ENCODE measurements at regions not wholly inside any gene's neighbourhood (a gene's known extent, or its start where the extent isn't known, plus 50 kb on each side); places are given as distances from the start of the nearest gene placed in this dataset.

GRCh38 chr9:107970726-107971125 lies 481.2 kb upstream of the KLF4 start:
- no TSS peak for BruUV-seq (replicated peaks)
- no peaks in the 10 kb centered on the region for H3K4me1 ChIP-seq (ENCODE audit: insufficient read depth, low read length)
- DNase-seq (ENCODE audit: low spot score): no peak
- H3K27ac ChIP-seq (ENCODE audit: extremely low read length, insufficient read depth, low read length): no peak overlapping the region
- TF ChIP-seq ZNF672 (CRISPR knock-in tag; IDR thresholded peaks at IDR 0.05) (no peak), ARNTL (CRISPR knock-in tag; IDR thresholded peaks at IDR 0.05) (no peak), JUNB (CRISPR knock-in tag; IDR thresholded peaks at IDR 0.05; ENCODE audit: borderline replicate concordance) (no peak), CBX2 (IDR thresholded peaks at IDR 0.05; ENCODE audit: low read depth, low read length) (no peak), CBX2 (CRISPR knock-in tag; IDR thresholded peaks at IDR 0.05; ENCODE audit: low read depth) (no peak), ZEB1 (IDR thresholded peaks at IDR 0.05; ENCODE audit: insufficient replicate concordance, low read depth) (no peak), E2F2 (CRISPR knock-in tag; IDR thresholded peaks at IDR 0.05; ENCODE audit: borderline replicate concordance) (no peak), ATAD3A (CRISPR knock-in tag; IDR thresholded peaks at IDR 0.05) (no peak), RXRA (CRISPR knock-in tag; IDR thresholded peaks at IDR 0.05) (no peak), ZNF30 (CRISPR knock-in tag; IDR thresholded peaks at IDR 0.05) (no peak), ATF3 (CRISPR knock-in tag; IDR thresholded peaks at IDR 0.05) (no peak), ZNF253 (CRISPR knock-in tag; IDR thresholded peaks at IDR 0.05; ENCODE audit: borderline replicate concordance) (no peak), ZSCAN20 (CRISPR knock-in tag; IDR thresholded peaks at IDR 0.05; ENCODE audit: borderline replicate concordance) (no peak), ZNF317 (CRISPR knock-in tag; IDR thresholded peaks at IDR 0.05) (no peak)
- TF ChIP-seq, protein P1, sequence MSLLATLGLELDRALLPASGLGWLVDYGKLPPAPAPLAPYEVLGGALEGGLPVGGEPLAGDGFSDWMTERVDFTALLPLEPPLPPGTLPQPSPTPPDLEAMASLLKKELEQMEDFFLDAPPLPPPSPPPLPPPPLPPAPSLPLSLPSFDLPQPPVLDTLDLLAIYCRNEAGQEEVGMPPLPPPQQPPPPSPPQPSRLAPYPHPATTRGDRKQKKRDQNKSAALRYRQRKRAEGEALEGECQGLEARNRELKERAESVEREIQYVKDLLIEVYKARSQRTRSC (CRISPR knock-in tag; IDR thresholded peaks at IDR 0.05; ENCODE audit: low read depth): no peak
- TF ChIP-seq, protein P2, sequence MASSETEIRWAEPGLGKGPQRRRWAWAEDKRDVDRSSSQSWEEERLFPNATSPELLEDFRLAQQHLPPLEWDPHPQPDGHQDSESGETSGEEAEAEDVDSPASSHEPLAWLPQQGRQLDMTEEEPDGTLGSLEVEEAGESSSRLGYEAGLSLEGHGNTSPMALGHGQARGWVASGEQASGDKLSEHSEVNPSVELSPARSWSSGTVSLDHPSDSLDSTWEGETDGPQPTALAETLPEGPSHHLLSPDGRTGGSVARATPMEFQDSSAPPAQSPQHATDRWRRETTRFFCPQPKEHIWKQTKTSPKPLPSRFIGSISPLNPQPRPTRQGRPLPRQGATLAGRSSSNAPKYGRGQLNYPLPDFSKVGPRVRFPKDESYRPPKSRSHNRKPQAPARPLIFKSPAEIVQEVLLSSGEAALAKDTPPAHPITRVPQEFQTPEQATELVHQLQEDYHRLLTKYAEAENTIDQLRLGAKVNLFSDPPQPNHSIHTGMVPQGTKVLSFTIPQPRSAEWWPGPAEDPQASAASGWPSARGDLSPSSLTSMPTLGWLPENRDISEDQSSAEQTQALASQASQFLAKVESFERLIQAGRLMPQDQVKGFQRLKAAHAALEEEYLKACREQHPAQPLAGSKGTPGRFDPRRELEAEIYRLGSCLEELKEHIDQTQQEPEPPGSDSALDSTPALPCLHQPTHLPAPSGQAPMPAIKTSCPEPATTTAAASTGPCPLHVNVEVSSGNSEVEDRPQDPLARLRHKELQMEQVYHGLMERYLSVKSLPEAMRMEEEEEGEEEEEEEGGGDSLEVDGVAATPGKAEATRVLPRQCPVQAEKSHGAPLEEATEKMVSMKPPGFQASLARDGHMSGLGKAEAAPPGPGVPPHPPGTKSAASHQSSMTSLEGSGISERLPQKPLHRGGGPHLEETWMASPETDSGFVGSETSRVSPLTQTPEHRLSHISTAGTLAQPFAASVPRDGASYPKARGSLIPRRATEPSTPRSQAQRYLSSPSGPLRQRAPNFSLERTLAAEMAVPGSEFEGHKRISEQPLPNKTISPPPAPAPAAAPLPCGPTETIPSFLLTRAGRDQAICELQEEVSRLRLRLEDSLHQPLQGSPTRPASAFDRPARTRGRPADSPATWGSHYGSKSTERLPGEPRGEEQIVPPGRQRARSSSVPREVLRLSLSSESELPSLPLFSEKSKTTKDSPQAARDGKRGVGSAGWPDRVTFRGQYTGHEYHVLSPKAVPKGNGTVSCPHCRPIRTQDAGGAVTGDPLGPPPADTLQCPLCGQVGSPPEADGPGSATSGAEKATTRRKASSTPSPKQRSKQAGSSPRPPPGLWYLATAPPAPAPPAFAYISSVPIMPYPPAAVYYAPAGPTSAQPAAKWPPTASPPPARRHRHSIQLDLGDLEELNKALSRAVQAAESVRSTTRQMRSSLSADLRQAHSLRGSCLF (CRISPR knock-in tag; IDR thresholded peaks at IDR 0.05; ENCODE audit: borderline replicate concordance): no peak
- TF ChIP-seq, protein P3, sequence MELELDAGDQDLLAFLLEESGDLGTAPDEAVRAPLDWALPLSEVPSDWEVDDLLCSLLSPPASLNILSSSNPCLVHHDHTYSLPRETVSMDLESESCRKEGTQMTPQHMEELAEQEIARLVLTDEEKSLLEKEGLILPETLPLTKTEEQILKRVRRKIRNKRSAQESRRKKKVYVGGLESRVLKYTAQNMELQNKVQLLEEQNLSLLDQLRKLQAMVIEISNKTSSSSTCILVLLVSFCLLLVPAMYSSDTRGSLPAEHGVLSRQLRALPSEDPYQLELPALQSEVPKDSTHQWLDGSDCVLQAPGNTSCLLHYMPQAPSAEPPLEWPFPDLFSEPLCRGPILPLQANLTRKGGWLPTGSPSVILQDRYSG (CRISPR knock-in tag; IDR thresholded peaks at IDR 0.05): no peak
- no peak for FAIRE-seq
- H3K36me3 ChIP-seq (replicated peaks in 1 of 2; ENCODE audit: control insufficient read depth in 1 of 2, insufficient read depth in 2 of 2, low read length in 2 of 2): no peaks in the 10 kb centered on the region
- intact Hi-C loops (cut with micrococcal nuclease; ENCODE audit: unreplicated experiment) (no loop called here), in situ Hi-C loops (cut with HindIII; ENCODE audit: extremely low pct_ligation_motif_present, low pct_unique_long_range_greater_than_20kb) (no loop called here)
- no peak for ATAC-seq
- POLR2A ChIA-PET: no interaction called here
- H4K20me1 ChIP-seq (ENCODE audit: insufficient read depth, low read length): no peaks in the 10 kb centered on the region
- no peak overlapping the region for H2AFZ ChIP-seq (ENCODE audit: low read length)
- WGBS (ENCODE audit: low lambda C conversion rate): 4% methylated on average over 5 of the region's 5 CpGs
- peaks cover 0 to 8% of the 10 kb centered on the region in 2 experiments; a peak in 1 of 5 replicates for H3K27me3 ChIP-seq (ENCODE audit: control insufficient read depth in 1 of 2, insufficient read depth in 2 of 2, low read length in 2 of 2)
- no peaks in the 10 kb centered on the region for H3K9me3 ChIP-seq (ENCODE audit: low read length)
- H3K4me2 ChIP-seq (ENCODE audit: low read depth, low read length): no peak overlapping the region
- no peak overlapping the region for H3K4me3 ChIP-seq (replicated peaks in 1 of 3; ENCODE audit: insufficient read depth in 1 of 3, low read depth in 2 of 3, low read length in 3 of 3)
- H3K9ac ChIP-seq (ENCODE audit: insufficient read depth, low read depth, low read length): no peak overlapping the region
- CTCF ChIA-PET (ENCODE audit: low intra/inter-chr PET ratio, low total read pairs): no interaction called here
- no peaks in the 10 kb centered on the region for H3K79me2 ChIP-seq (ENCODE audit: insufficient read depth, low read length)

Data from HepG2 (cell line).